ENCODE measurements at regions not wholly inside any gene's neighbourhood (a gene's known extent, or its start where the extent isn't known, plus 50 kb on each side); places are given as distances from the start of the nearest gene placed in this dataset.

DNA sequence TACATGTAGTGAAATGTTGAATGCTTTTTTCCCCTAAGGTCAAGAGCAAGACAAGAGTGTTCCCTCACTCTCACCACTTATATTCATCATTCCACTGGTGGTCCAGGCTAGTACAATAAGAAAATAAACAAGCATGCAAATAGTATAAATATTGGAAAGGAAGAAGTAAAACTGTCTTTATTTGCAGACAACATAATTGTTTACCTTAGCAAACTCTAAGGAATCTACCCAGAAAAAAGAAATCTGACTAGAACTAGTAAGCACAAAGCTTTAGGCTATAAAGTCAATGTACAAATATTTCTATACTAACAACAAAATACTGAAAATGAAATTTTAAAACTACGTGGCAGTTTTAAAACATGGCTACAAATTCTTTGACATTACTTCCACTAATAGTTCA, 101.7 kb downstream of the CYB561 start:
- TF ChIP-seq CTCF (IDR thresholded peaks at IDR 0.05) (no peak), POLR2A (IDR thresholded peaks at IDR 0.05) (no peak)
